Mesothelial cell of epicardium (in vitro differentiated cells): ENCODE measurements at regions not wholly inside any gene's neighbourhood (a gene's known extent, or its start where the extent isn't known, plus 50 kb on each side); places are given as distances from the start of the nearest gene placed in this dataset.

Experiments
- DNase-seq, 2 experiments: peaks; one replicate each; pipeline ENCODE4 v3.0.0; 2021; ENCODE audit warnings: low spot score in 2 of 2; ENCODE audit not compliant: unreplicated experiment in 2 of 2
- H3K27ac Mint-ChIP-seq: 2 replicates; pipeline ENCODE4 v1.8.0; 2021; ENCODE audit warnings: mixed read lengths
- H3K27me3 Mint-ChIP-seq: 2 replicates; pipeline ENCODE4 v1.8.0; 2021; ENCODE audit warnings: low read depth, mixed read lengths
- H3K36me3 Mint-ChIP-seq: 2 replicates; pipeline ENCODE4 v1.8.0; 2021; ENCODE audit warnings: mixed read lengths
- H3K4me1 Mint-ChIP-seq: 2 replicates; pipeline ENCODE4 v1.8.0; 2021; ENCODE audit warnings: mixed read lengths
- H3K4me3 Mint-ChIP-seq: 2 replicates; pipeline ENCODE4 v1.8.0; 2021; ENCODE audit warnings: mild to moderate bottlenecking, moderate library complexity, mixed read lengths
- H3K9me3 Mint-ChIP-seq: 2 replicates; pipeline ENCODE4 v1.8.0; 2021; ENCODE audit warnings: mixed read lengths
- TF ChIP-seq, protein P1 (sequence below): fragments of 200-600 bp; sonication (generic); IDR thresholded peaks from one replicate; pipeline ENCODE4 v1.5.0; 2021; ENCODE audit warnings: antibody characterized with exemption; ENCODE audit not compliant: unreplicated experiment

DNA sequence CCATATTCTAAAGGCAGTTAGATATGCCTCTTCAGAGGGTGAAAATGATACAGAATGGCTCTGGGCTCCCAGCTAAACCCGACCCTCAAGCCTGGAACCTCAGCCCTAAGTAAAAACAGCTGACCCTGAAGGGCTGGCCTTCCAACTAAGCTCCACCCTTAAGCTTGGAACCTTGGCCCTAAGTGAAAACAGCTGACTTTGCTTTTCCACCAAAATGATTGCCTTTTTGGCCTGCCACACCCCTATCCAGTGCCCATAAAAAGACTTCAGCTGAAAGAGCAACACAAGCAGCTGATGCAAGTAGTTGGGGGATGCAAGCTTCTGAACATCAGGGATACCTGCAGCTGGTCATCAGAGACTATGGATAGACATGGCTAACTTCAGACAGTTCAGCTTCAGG, 647.4 kb upstream of the SGCD start:
- Mint-ChIP-seq H3K36me3 (no peaks in the 10 kb centered on the region), H3K27ac (no peak overlapping the region), H3K4me3 (no peak overlapping the region), H3K9me3 (peaks cover 27% of the 10 kb centered on the region), H3K27me3 (peaks cover 22% of the 10 kb centered on the region), H3K4me1 (no peaks in the 10 kb centered on the region)
- TF ChIP-seq, protein P1, sequence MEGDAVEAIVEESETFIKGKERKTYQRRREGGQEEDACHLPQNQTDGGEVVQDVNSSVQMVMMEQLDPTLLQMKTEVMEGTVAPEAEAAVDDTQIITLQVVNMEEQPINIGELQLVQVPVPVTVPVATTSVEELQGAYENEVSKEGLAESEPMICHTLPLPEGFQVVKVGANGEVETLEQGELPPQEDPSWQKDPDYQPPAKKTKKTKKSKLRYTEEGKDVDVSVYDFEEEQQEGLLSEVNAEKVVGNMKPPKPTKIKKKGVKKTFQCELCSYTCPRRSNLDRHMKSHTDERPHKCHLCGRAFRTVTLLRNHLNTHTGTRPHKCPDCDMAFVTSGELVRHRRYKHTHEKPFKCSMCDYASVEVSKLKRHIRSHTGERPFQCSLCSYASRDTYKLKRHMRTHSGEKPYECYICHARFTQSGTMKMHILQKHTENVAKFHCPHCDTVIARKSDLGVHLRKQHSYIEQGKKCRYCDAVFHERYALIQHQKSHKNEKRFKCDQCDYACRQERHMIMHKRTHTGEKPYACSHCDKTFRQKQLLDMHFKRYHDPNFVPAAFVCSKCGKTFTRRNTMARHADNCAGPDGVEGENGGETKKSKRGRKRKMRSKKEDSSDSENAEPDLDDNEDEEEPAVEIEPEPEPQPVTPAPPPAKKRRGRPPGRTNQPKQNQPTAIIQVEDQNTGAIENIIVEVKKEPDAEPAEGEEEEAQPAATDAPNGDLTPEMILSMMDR: no peak
- DNase-seq: no peak

DNA sequence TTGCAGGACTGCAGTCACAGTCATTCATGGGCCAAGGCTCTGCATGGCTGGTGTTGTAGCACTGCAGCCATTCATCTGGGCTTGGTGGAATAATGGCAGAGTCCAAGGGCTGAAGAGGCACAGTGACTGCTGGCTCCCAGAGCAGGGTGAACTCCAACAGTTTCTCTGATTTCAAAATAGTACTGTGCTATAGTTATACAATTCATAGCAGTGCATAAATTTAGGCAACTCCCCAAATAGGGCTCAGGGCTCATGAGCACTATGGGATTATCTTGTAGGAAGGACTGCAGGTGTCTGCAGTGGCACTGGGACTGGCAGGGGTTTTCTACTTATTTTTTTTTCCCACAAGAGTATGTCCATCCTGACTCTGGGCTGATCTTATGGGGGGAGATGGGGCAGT, 642.5 kb upstream of the SGCD start:
- Mint-ChIP-seq H3K36me3 (no peaks in the 10 kb centered on the region), H3K4me1 (no peaks in the 10 kb centered on the region), H3K4me3 (no peak overlapping the region), H3K9me3 (peaks cover 13% of the 10 kb centered on the region), H3K27me3 (peaks cover 27% of the 10 kb centered on the region), H3K27ac (no peak overlapping the region)
- TF ChIP-seq, protein P1: no peak
- DNase-seq: no peak

DNA sequence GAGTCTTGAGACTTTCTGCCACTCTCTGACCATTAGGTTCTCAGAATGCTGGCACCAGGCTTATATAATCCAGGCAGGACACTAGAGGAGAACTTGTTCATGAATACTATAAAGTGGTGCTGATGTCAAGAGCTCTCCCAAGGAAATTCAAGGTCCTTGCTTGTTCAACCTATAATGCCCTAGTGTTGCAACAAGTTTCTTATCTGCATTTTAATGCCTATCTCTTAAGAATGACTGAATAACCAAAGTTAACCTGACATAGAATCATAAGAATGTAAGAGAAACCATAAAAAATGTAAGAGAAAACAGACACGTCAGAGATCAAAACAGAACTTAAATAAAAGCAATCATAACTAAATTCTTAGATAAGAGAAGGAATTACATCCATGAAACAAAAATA, 640.8 kb upstream of the SGCD start:
- peaks cover 9% of the 10 kb centered on the region for H3K9me3 Mint-ChIP-seq
- no peaks in the 10 kb centered on the region for H3K4me1 Mint-ChIP-seq
- H3K27me3 Mint-ChIP-seq: peaks cover 25% of the 10 kb centered on the region
- no peak overlapping the region for H3K4me3 Mint-ChIP-seq
- no peaks in the 10 kb centered on the region for H3K36me3 Mint-ChIP-seq
- TF ChIP-seq, protein P1: no peak
- DNase-seq: no peak
- H3K27ac Mint-ChIP-seq: no peak overlapping the region

DNA sequence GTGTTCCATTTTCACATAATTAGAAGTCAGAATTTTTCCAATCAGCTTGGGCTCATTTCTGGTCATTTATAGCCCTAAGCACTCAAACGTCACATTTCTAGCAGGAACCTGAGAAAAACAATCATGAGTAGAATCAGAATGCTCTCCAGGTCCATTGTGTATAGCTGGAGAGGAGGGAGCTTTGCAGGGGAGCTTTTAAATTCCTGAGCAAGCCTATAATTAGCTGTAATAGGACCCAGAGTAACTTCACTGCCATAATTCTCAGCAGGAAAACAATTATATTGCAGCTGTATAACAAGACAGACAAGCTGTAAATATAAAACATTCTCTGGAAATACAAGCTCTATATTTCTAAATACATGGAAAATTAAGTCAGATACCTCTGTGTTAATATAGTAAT, 637.6 kb upstream of the SGCD start:
- no peak overlapping the region for H3K4me3 Mint-ChIP-seq
- no peak for DNase-seq
- TF ChIP-seq, protein P1: no peak
- no peaks in the 10 kb centered on the region for H3K36me3 Mint-ChIP-seq
- H3K27me3 Mint-ChIP-seq: peaks cover 12% of the 10 kb centered on the region
- H3K9me3 Mint-ChIP-seq: no peaks in the 10 kb centered on the region
- no peaks in the 10 kb centered on the region for H3K4me1 Mint-ChIP-seq
- H3K27ac Mint-ChIP-seq: no peak overlapping the region

DNA sequence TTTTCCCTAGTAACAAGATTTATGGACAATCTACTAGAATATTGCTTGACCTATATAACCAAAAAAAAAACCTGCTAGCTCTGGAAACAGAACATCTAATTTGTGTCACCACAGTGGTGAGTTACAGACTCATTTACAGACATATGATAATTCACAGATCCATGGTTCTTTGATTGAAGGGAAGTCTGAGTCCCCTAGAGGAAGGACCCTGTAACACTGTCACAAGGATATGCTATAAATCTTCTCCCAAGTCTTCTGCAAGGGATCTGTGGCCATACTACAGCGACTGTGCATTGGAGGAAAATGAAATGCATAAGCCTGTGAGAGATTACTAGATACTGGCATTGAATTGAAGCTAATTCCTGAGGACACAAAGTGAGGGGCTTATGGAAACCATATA, 630.6 kb upstream of the SGCD start:
- Mint-ChIP-seq H3K36me3 (no peaks in the 10 kb centered on the region), H3K27ac (no peak overlapping the region), H3K27me3 (peaks cover 29% of the 10 kb centered on the region), H3K9me3 (no peaks in the 10 kb centered on the region), H3K4me1 (no peaks in the 10 kb centered on the region), H3K4me3 (no peak overlapping the region)
- no peak for DNase-seq
- TF ChIP-seq, protein P1: no peak

DNA sequence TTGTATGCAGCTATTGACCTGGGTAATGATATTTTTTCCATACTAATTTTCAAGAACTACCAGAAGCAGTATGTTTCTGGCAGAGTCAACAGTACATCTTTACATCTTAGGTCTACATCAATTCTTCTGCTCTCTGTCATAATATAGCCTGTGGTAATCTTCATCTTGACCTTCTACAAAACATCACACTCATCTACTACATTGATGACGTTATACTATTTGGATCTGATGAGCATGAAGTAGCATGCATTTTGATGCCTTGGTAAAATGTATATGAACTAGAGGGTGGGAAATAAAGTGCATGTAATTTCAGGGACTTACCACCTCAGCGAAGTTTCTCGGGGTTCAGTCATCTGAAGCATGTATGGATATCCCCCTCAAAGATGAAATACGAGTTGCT, 629.7 kb upstream of the SGCD start:
- H3K27ac Mint-ChIP-seq: no peak overlapping the region
- no peaks in the 10 kb centered on the region for H3K9me3 Mint-ChIP-seq
- H3K36me3 Mint-ChIP-seq: no peaks in the 10 kb centered on the region
- no peak overlapping the region for H3K4me3 Mint-ChIP-seq
- no peak for DNase-seq
- TF ChIP-seq, protein P1: no peak
- peaks cover 29% of the 10 kb centered on the region for H3K27me3 Mint-ChIP-seq
- H3K4me1 Mint-ChIP-seq: no peaks in the 10 kb centered on the region
